Lung (tissue), 11 donors: ENCODE measurements at regions not wholly inside any gene's neighbourhood (a gene's known extent, or its start where the extent isn't known, plus 50 kb on each side); places are given as distances from the start of the nearest gene placed in this dataset.

Experiments
- ATAC-seq: fragments of 200-7000 bp; cut with Tn5 transposase; one replicate; pipeline ENCODE4 v1.9.1; 2020; ENCODE audit warnings: moderate number of reproducible peaks; ENCODE audit not compliant: insufficient read depth, low FRiP score
- DNase-seq, 3 donors: peaks; one replicate each; pipeline ENCODE4 v3.0.0-alpha.2; 2013 to 2017
- H3K27ac ChIP-seq, 2 donors: one replicate each; pipeline ENCODE4 v1.5.1; 2013; ENCODE audit warnings: mild to moderate bottlenecking in 2 of 2, moderate library complexity in 2 of 2, control low read depth in 1 of 2, inconsistent platforms in 1 of 2, low read depth in 1 of 2, low read length in 1 of 2
- H3K27me3 ChIP-seq, 3 donors: one replicate each; pipeline ENCODE4 v1.5.1; 2013; ENCODE audit warnings: low read length in 2 of 3; ENCODE audit not compliant: control insufficient read depth in 3 of 3, insufficient read depth in 3 of 3
- H3K36me3 ChIP-seq, 4 donors: one replicate each; pipeline ENCODE4 v1.5.1; 2013; ENCODE audit warnings: low read length in 4 of 4, mild to moderate bottlenecking in 1 of 4, moderate library complexity in 1 of 4; ENCODE audit not compliant: control insufficient read depth in 4 of 4, insufficient read depth in 4 of 4
- H3K4me1 ChIP-seq, 5 donors: one replicate each; pipeline ENCODE4 v1.5.1; 2013; ENCODE audit warnings: low read length in 5 of 5, mild to moderate bottlenecking in 2 of 5, moderate library complexity in 1 of 5; ENCODE audit not compliant: control insufficient read depth in 5 of 5, insufficient read depth in 5 of 5
- H3K4me3 ChIP-seq: one replicate; pipeline ENCODE4 v1.5.1; 2013; ENCODE audit warnings: mild to moderate bottlenecking, control low read depth, moderate library complexity
- H3K9ac ChIP-seq, 2 donors: one replicate each; pipeline ENCODE4 v1.5.1; 2013; ENCODE audit warnings: low read length in 2 of 2, control low read depth in 1 of 2; ENCODE audit not compliant: insufficient read depth in 1 of 2
- H3K9me3 ChIP-seq, 4 donors: one replicate each; pipeline ENCODE4 v1.5.1; 2013; ENCODE audit warnings: low read length in 3 of 4, mild to moderate bottlenecking in 1 of 4, moderate library complexity in 1 of 4; ENCODE audit not compliant: control insufficient read depth in 4 of 4, insufficient read depth in 3 of 4
- CTCF ChIP-seq: IDR thresholded peaks from 2 replicates; pipeline ENCODE4 v1.5.1; 2012; ENCODE audit warnings: mild to moderate bottlenecking; ENCODE audit errors: control extremely low read depth, extremely low read depth
- WGBS, 2 donors: extraction: QIAGEN DNeasy Blood & Tissue Kit; methylation state at CpG; one replicate each; pipeline ENCODE4 v1.1.7; 2013; 5-methylcytosine and 5-hydroxymethylcytosine counted together
- donor health status: control.
- donor health status: control.
- donor health status: Bipolar disorder and iron deficiency.
- donor health status: healthy.
- donor health status: DM: yes; HTN: yes; CAD: no.

- Histone ChIP-seq H3K27me3 (no peaks in the 10 kb centered on the region), H3K36me3 (no peaks in the 10 kb centered on the region), H3K9me3 (no peaks in the 10 kb centered on the region), H3K9ac (no peak overlapping the region), H3K4me1 (no peaks in the 10 kb centered on the region), H3K4me3 (no peak overlapping the region), H3K27ac (no peak overlapping the region)
- DNase-seq, result no peak
- no peak for TF ChIP-seq CTCF
- ATAC-seq, result no peak
These were observed 657.1 kb downstream of the TMTC2 start for GRCh38 chr12:83343767-83344166.

DNA sequence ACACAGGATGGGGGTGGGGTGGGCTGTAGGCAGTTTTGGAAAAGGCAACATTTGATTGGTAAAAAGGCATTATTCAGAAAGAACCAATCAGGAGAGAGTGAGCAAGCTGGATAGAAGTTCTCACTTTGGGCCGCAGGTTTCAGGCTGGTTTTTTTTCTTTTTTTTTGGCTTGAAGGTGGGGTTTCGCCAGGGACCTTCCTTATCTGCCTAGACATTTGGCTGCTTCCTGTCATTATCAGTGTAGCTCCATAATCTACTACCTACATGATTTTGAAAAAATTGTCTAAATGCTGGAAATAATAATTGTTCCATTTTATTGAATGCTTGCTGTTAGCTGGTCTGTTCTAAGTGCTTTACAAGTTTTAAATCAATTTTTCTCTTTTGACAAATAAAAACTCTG, 649.0 kb downstream of the TMTC2 start:
- no peaks in the 10 kb centered on the region for H3K27me3 ChIP-seq
- no peak overlapping the region for H3K27ac ChIP-seq
- no peaks in the 10 kb centered on the region for H3K4me1 ChIP-seq
- H3K9me3 ChIP-seq, result no peaks in the 10 kb centered on the region
- no peaks in the 10 kb centered on the region for H3K36me3 ChIP-seq
- TF ChIP-seq CTCF, result no peak
- no peak overlapping the region for H3K9ac ChIP-seq
- WGBS, 2 donors, result 80 to 94% methylated on average over 2 of the region's 2 CpGs
- H3K4me3 ChIP-seq, result no peak overlapping the region
- no peak for DNase-seq
- no peak for ATAC-seq

GRCh38 chr12:83326666-83327065, 640.0 kb downstream of the TMTC2 start:
- H3K36me3 ChIP-seq, result no peaks in the 10 kb centered on the region
- H3K4me1 ChIP-seq, result no peaks in the 10 kb centered on the region
- H3K27me3 ChIP-seq, result no peaks in the 10 kb centered on the region
- H3K4me3 ChIP-seq, result no peak overlapping the region
- ATAC-seq, result no peak
- no peak for DNase-seq
- no peak overlapping the region for H3K9ac ChIP-seq
- H3K9me3 ChIP-seq, result no peaks in the 10 kb centered on the region
- TF ChIP-seq CTCF, result no peak
- H3K27ac ChIP-seq, result no peak overlapping the region

GRCh38 chr12:83323866-83324265, 637.2 kb downstream of the TMTC2 start:
- TF ChIP-seq CTCF, result no peak
- 0 to 43% methylated on average over 1 of the region's 1 CpG for WGBS, 2 donors

More at GRCh38 chr12:83323866-83324265, 637.2 kb downstream of the TMTC2 start:
- DNase-seq (no peak), ATAC-seq (no peak)
- no peaks in the 10 kb centered on the region for H3K9me3 ChIP-seq
- H3K9ac ChIP-seq, result no peak overlapping the region
- no peaks in the 10 kb centered on the region for H3K4me1 ChIP-seq
- H3K27me3 ChIP-seq, result no peaks in the 10 kb centered on the region
- no peak overlapping the region for H3K4me3 ChIP-seq
- no peak overlapping the region for H3K27ac ChIP-seq
- H3K36me3 ChIP-seq, result no peaks in the 10 kb centered on the region
